Stomach (tissue), 8 donors: ENCODE measurements at regions not wholly inside any gene's neighbourhood (a gene's known extent, or its start where the extent isn't known, plus 50 kb on each side); places are given as distances from the start of the nearest gene placed in this dataset.

ENCODE experiments used
- DNase-seq, 2 donors: peaks; one replicate each; pipeline versions ENCODE4 v3.0.0 to v3.0.0-alpha.2; 2013 to 2019
- H3K27ac ChIP-seq, 5 donors: fragments of 200-600 bp in 4 of 5; sonication (generic) in 4 of 5; one replicate each; pipeline ENCODE4 v1.5.1; 2013 to 2019; ENCODE audit warnings: mild to moderate bottlenecking in 1 of 5, moderate library complexity in 1 of 5
- H3K27me3 ChIP-seq, 3 donors: fragments of 200-600 bp; sonication (generic); one replicate each; pipeline ENCODE4 v1.5.1; 2017 to 2019; ENCODE audit warnings: mixed run types in 1 of 3
- H3K36me3 ChIP-seq, 4 donors: fragments of 200-600 bp; sonication (generic); 1 replicate in 3 of 4; 2 replicates in 1 of 4; pipeline ENCODE4 v1.5.1; 2016 to 2019
- H3K4me1 ChIP-seq, 4 donors: fragments of 200-600 bp; sonication (generic); one replicate each; pipeline ENCODE4 v1.5.1; 2016 to 2019
- H3K4me3 ChIP-seq, 4 donors: fragments of 200-600 bp; sonication (generic) in 3 of 4; one replicate each; pipeline ENCODE4 v1.5.1; 2016 to 2019; ENCODE audit warnings: mild to moderate bottlenecking in 1 of 4
- H3K9me3 ChIP-seq, 4 donors: fragments of 200-600 bp; sonication (generic); one replicate each; pipeline ENCODE4 v1.5.1; 2016 to 2019
- CTCF ChIP-seq, 7 experiments: fragments of 450-650 bp in 4 of 7; fragments of 200-600 bp in 3 of 7; sonication (generic) in 3 of 7; IDR thresholded peaks; one replicate each; pipeline ENCODE4 v1.5.1; 2016 to 2019; ENCODE audit warnings: antibody characterized with exemption in 7 of 7, control low read depth in 2 of 7, mild to moderate bottlenecking in 1 of 7
- EP300 ChIP-seq: sonication (generic); formaldehyde crosslinking; IDR thresholded peaks from one replicate; pipeline ENCODE4 v1.6.1; 2017; ENCODE audit warnings: antibody characterized with exemption
- POLR2A ChIP-seq, 4 donors: fragments of 450-650 bp; IDR thresholded peaks; one replicate each; pipeline ENCODE4 v1.6.1; 2016; ENCODE audit warnings: antibody characterized with exemption in 4 of 4, control low read depth in 2 of 4, mild to moderate bottlenecking in 1 of 4, moderate library complexity in 1 of 4
- POLR2AphosphoS5 ChIP-seq, 3 donors: sonication (generic); formaldehyde crosslinking; IDR thresholded peaks; one replicate each; pipeline ENCODE4 v1.6.1; 2016; ENCODE audit warnings: antibody characterized with exemption in 3 of 3
- WGBS, 5 donors: extraction: QIAGEN DNeasy Blood & Tissue Kit in 3 of 5; methylation state at CpG; one replicate each; pipeline versions ENCODE4 v1.1.5 to v1.1.7; 2013 to 2018; 5-methylcytosine and 5-hydroxymethylcytosine counted together
- intact Hi-C: fragments of 100-400 bp; cut with DNase I; formaldehyde crosslinking; loops from one replicate; pipeline ENCODE4 v1.15.1; 2023; ENCODE audit warnings: low total_unique reads
- donor health status: healthy with polysubstance abuse.
- donor health status: Bipolar disorder and iron deficiency.
- donor health status: healthy.

- Histone ChIP-seq H3K27me3 (no peaks in the 10 kb centered on the region), H3K4me3 (no peak overlapping the region), H3K4me1 (no peaks in the 10 kb centered on the region), H3K27ac (no peak overlapping the region), H3K36me3 (no peaks in the 10 kb centered on the region), H3K9me3 (no peaks in the 10 kb centered on the region)
- intact Hi-C loops: no loop called here
- no peak for DNase-seq
- TF ChIP-seq CTCF (IDR thresholded peaks at IDR 0.05) (no peak), POLR2A (IDR thresholded peaks at IDR 0.05) (no peak), EP300 (no peak), POLR2AphosphoS5 (IDR thresholded peaks at IDR 0.05) (no peak)
- 42 to 78% (median 50%) methylated on average over 1 of the region's 1 CpG for WGBS, 5 donors
Observed at GRCh38 chr1:57704811-57705210, 281.0 kb upstream of the DAB1 start.

GRCh38 chr1:57704231-57704630 is 280.4 kb upstream of the DAB1 start:
- DNase-seq: no peak
- intact Hi-C loops: no loop called here
- no peaks in the 10 kb centered on the region for H3K4me1 ChIP-seq

GRCh38 chr1:57696904-57697303 is 273.0 kb upstream of the DAB1 start:
- intact Hi-C loops: no loop called here
- no peak overlapping the region for H3K27ac ChIP-seq
- no peak overlapping the region for H3K4me3 ChIP-seq
- DNase-seq: no peak
- no peaks in the 10 kb centered on the region for H3K4me1 ChIP-seq
- peaks cover 0 to 18% (median 16%) of the 10 kb centered on the region in 4 donors for H3K9me3 ChIP-seq
- WGBS, 5 donors: 70 to 94% (median 77%) methylated on average over 1 of the region's 1 CpG
- H3K36me3 ChIP-seq: no peaks in the 10 kb centered on the region
- TF ChIP-seq CTCF (IDR thresholded peaks at IDR 0.05) (no peak), EP300 (no peak), POLR2AphosphoS5 (IDR thresholded peaks at IDR 0.05) (no peak), POLR2A (IDR thresholded peaks at IDR 0.05) (no peak)
- no peaks in the 10 kb centered on the region for H3K27me3 ChIP-seq

More at GRCh38 chr1:57704231-57704630, 280.4 kb upstream of the DAB1 start:
- H3K4me3 ChIP-seq: no peak overlapping the region
- no peaks in the 10 kb centered on the region for H3K36me3 ChIP-seq
- no peaks in the 10 kb centered on the region for H3K27me3 ChIP-seq
- no peak overlapping the region for H3K27ac ChIP-seq
- no peaks in the 10 kb centered on the region for H3K9me3 ChIP-seq
- TF ChIP-seq POLR2AphosphoS5 (IDR thresholded peaks at IDR 0.05) (no peak), CTCF (IDR thresholded peaks at IDR 0.05) (no peak), EP300 (no peak), POLR2A (IDR thresholded peaks at IDR 0.05) (no peak)

GRCh38 chr1:57696043-57696442 is 272.2 kb upstream of the DAB1 start:
- DNase-seq: no peak
- intact Hi-C loops: no loop called here
- H3K4me3 ChIP-seq: no peak overlapping the region
- 24 to 36% (median 28%) methylated on average over 2 of the region's 2 CpGs for WGBS, 5 donors
- H3K9me3 ChIP-seq: peaks cover 0 to 27% (median 20%) of the 10 kb centered on the region in 4 donors
- H3K27me3 ChIP-seq: no peaks in the 10 kb centered on the region
- no peak overlapping the region for H3K27ac ChIP-seq
- TF ChIP-seq EP300 (no peak), POLR2AphosphoS5 (IDR thresholded peaks at IDR 0.05) (no peak), CTCF (IDR thresholded peaks at IDR 0.05) (no peak), POLR2A (IDR thresholded peaks at IDR 0.05) (no peak)
- no peaks in the 10 kb centered on the region for H3K4me1 ChIP-seq
- H3K36me3 ChIP-seq: no peaks in the 10 kb centered on the region
